GM18868 (cell line): ENCODE measurements at regions not wholly inside any gene's neighbourhood (a gene's known extent, or its start where the extent isn't known, plus 50 kb on each side); places are given as distances from the start of the nearest gene placed in this dataset.

Source experiments
- ATAC-seq: cut with Tn5 transposase; IDR thresholded peaks from one replicate; pipeline ENCODE4 v1.9.1; 2021; ENCODE audit warnings: mild to moderate bottlenecking, moderate library complexity; ENCODE audit not compliant: unreplicated experiment

- no peak for ATAC-seq
Measured at GRCh38 chr2:120439637-120440384, 93.9 kb downstream of the INHBB start.

- ATAC-seq = no peak
Measured at GRCh38 chr2:120440521-120441350, 94.8 kb downstream of the INHBB start.

- ATAC-seq = no peak
Measured at GRCh38 chr2:120441351-120441700, 95.4 kb downstream of the INHBB start.

GRCh38 chr2:120441744-120442471 lies 96.0 kb downstream of the INHBB start:
- no peak for ATAC-seq

- ATAC-seq = no peak
Measured at GRCh38 chr2:120442541-120442922, 96.6 kb downstream of the INHBB start.

- ATAC-seq = no peak
Measured at GRCh38 chr2:120442923-120443571, 97.1 kb downstream of the INHBB start.

GRCh38 chr2:120443946-120444345 lies 98.0 kb downstream of the INHBB start:
- no peak for ATAC-seq

- no peak for ATAC-seq
Measured at GRCh38 chr2:120444691-120445240, 98.8 kb downstream of the INHBB start.

GRCh38 chr2:120445449-120446143 lies 99.7 kb downstream of the INHBB start:
- ATAC-seq = no peak

- ATAC-seq = no peak
Measured at GRCh38 chr2:120446236-120447126, 100.5 kb downstream of the INHBB start.

GRCh38 chr2:120447127-120447785 lies 101.3 kb downstream of the INHBB start:
- ATAC-seq = no peak

- no peak for ATAC-seq
Measured at GRCh38 chr2:120448436-120448835, 102.5 kb downstream of the INHBB start.

GRCh38 chr2:120448961-120449810 lies 103.2 kb downstream of the INHBB start:
- no peak for ATAC-seq

- ATAC-seq = no peak
Measured at GRCh38 chr2:120450196-120450820, 104.4 kb downstream of the INHBB start.

GRCh38 chr2:120451334-120451733 lies 105.4 kb downstream of the INHBB start:
- ATAC-seq = no peak

- ATAC-seq = no peak
Measured at GRCh38 chr2:120452131-120452530, 106.2 kb downstream of the INHBB start.

GRCh38 chr2:120452945-120453634 lies 107.2 kb downstream of the INHBB start:
- no peak for ATAC-seq
